H1 (cell line): ENCODE measurements at regions not wholly inside any gene's neighbourhood (a gene's known extent, or its start where the extent isn't known, plus 50 kb on each side); places are given as distances from the start of the nearest gene placed in this dataset.

Experiments used
- CTCF ChIA-PET: fragments of 300-600 bp; sonication (Branson Sonifier 250); formaldehyde crosslinking; loops from one replicate; lab custom pipeline; 2021; ENCODE audit not compliant: partially characterized antibody; lab: Charles Lee
- POLR2A ChIA-PET: fragments of 300-600 bp; sonication (Branson Sonifier 250); formaldehyde crosslinking; loops from one replicate; lab custom pipeline; 2021; ENCODE audit warnings: inconsistent platforms; ENCODE audit not compliant: partially characterized antibody; lab: Charles Lee
- DNase-seq, 2 experiments: peaks; one replicate each; pipeline versions ENCODE4 v3.0.0 to v3.0.0-alpha.2; 2010 to 2022; ENCODE audit warnings: low spot score in 2 of 2, low read depth in 1 of 2, mixed read lengths in 1 of 2
- FAIRE-seq: peaks from 2 replicates; lab custom pipeline; 2011; peaks lifted over from hg19 to GRCh38; lab: Jason Lieb, UNC
- H2AFZ ChIP-seq: 2 replicates; pipeline ENCODE4 v1.8.1; 2012; ENCODE audit warnings: low read length, inconsistent platforms
- H2AK5ac ChIP-seq: 2 replicates; pipeline ENCODE4 v1.6.1; 2013; ENCODE audit warnings: low read depth, low read length
- H2BK120ac ChIP-seq: replicated peaks from 2 replicates; pipeline ENCODE3; 2013; ENCODE audit warnings: low read depth, low read length, inconsistent platforms
- H2BK12ac ChIP-seq: 2 replicates; pipeline ENCODE4 v1.6.1; 2013; ENCODE audit warnings: low read depth, low read length
- H2BK15ac ChIP-seq: 2 replicates; pipeline ENCODE4 v1.6.1; 2013; ENCODE audit warnings: low read length
- H2BK20ac ChIP-seq: 2 replicates; pipeline ENCODE4 v1.6.1; 2013; ENCODE audit warnings: low read length
- H2BK5ac ChIP-seq: 2 replicates; pipeline ENCODE4 v1.6.1; 2013; ENCODE audit warnings: low read depth, low read length
- H3K14ac ChIP-seq: 2 replicates; pipeline ENCODE4 v1.6.1; 2013; ENCODE audit warnings: inconsistent platforms; ENCODE audit not compliant: insufficient read length
- H3K18ac ChIP-seq: 2 replicates; pipeline ENCODE4 v1.6.1; 2013; ENCODE audit warnings: low read length; ENCODE audit errors: extremely low read depth
- H3K23ac ChIP-seq: 2 replicates; pipeline ENCODE4 v1.6.1; 2013; ENCODE audit warnings: inconsistent platforms; ENCODE audit not compliant: insufficient read length
- H3K23me2 ChIP-seq: 2 replicates; pipeline ENCODE4 v1.6.1; 2013; ENCODE audit warnings: low read depth, low read length
- H3K27ac ChIP-seq: 2 replicates; pipeline ENCODE4 v1.6.1; 2011; ENCODE audit warnings: low read depth, low read length, inconsistent platforms
- H3K27me3 ChIP-seq, 4 experiments: replicated peaks in 1 of 4; 1 replicate in 1 of 4; 2 replicates in 3 of 4; pipeline versions ENCODE4 v1.6.1 to v1.8.1; 2011 to 2013; ENCODE audit warnings: low read length in 3 of 4, mild to moderate bottlenecking in 3 of 4, inconsistent platforms in 2 of 4, mixed read lengths in 2 of 4, moderate library complexity in 1 of 4; ENCODE audit not compliant: control insufficient read depth in 3 of 4, insufficient read depth in 3 of 4; ENCODE audit errors: extremely low read depth in 1 of 4
- H3K36me3 ChIP-seq, 4 experiments: 2 replicates each; pipeline versions ENCODE4 v1.6.1 to v1.8.1; 2011 to 2013; ENCODE audit warnings: mild to moderate bottlenecking in 4 of 4, low read length in 3 of 4, moderate library complexity in 2 of 4, control low read depth in 1 of 4, inconsistent platforms in 1 of 4; ENCODE audit not compliant: insufficient read depth in 4 of 4, control insufficient read depth in 2 of 4
- H3K4ac ChIP-seq: replicated peaks from 2 replicates; pipeline ENCODE3; 2013; ENCODE audit warnings: low read length, low read depth, mixed read lengths, inconsistent platforms; ENCODE audit not compliant: insufficient read length
- H3K4me1 ChIP-seq, 4 experiments: replicated peaks in 1 of 4; 1 replicate in 1 of 4; 2 replicates in 3 of 4; pipeline versions ENCODE4 v1.6.1 to v1.8.1; 2011 to 2013; ENCODE audit warnings: low read length in 3 of 4, inconsistent platforms in 2 of 4, mixed read lengths in 1 of 4; ENCODE audit not compliant: insufficient read depth in 4 of 4, control insufficient read depth in 3 of 4
- H3K4me2 ChIP-seq, 2 experiments: 2 replicates each; pipeline versions ENCODE4 v1.6.1 to v1.8.1; 2011 to 2013; ENCODE audit warnings: low read depth in 2 of 2, low read length in 2 of 2, control low read depth in 1 of 2, inconsistent platforms in 1 of 2, mild to moderate bottlenecking in 1 of 2; ENCODE audit not compliant: insufficient read depth in 1 of 2
- H3K4me3 ChIP-seq, 4 experiments: fragments of 200-600, 300-600 bp in 1 of 4; sonication (generic), shearing (Covaris generic), sonication (Bioruptor Twin) in 1 of 4; 2 replicates each; pipeline versions ENCODE4 v1.5.1 to v1.8.1; 2011 to 2016; ENCODE audit warnings: low read length in 4 of 4, low read depth in 3 of 4, control low read depth in 2 of 4, inconsistent platforms in 2 of 4, mild to moderate bottlenecking in 2 of 4, mixed read lengths in 1 of 4, moderate library complexity in 1 of 4; ENCODE audit not compliant: insufficient read depth in 2 of 4; ENCODE audit errors: extremely low read depth in 1 of 4
- H3K56ac ChIP-seq: replicated peaks from 2 replicates; pipeline ENCODE3; 2013; ENCODE audit warnings: low read depth, mild to moderate bottlenecking, mixed read lengths, low read length, inconsistent platforms; ENCODE audit not compliant: insufficient read length
- H3K79me1 ChIP-seq: 2 replicates; pipeline ENCODE4 v1.6.1; 2013; ENCODE audit warnings: low read depth, low read length, control low read depth
- H3K79me2 ChIP-seq, 2 experiments: 2 replicates each; pipeline versions ENCODE4 v1.6.1 to v1.8.1; 2012 to 2013; ENCODE audit warnings: low read length in 2 of 2, mild to moderate bottlenecking in 2 of 2, inconsistent platforms in 1 of 2; ENCODE audit not compliant: insufficient read depth in 2 of 2, control insufficient read depth in 1 of 2
- H3K9ac ChIP-seq, 4 experiments: replicated peaks in 1 of 4; 1 replicate in 1 of 4; 2 replicates in 3 of 4; pipeline versions ENCODE4 v1.6.1 to v1.8.1; 2011 to 2013; ENCODE audit warnings: low read depth in 3 of 4, low read length in 3 of 4, control low read depth in 2 of 4, mild to moderate bottlenecking in 2 of 4, moderate library complexity in 2 of 4, inconsistent platforms in 1 of 4; ENCODE audit errors: extremely low read depth in 1 of 4
- H3K9me3 ChIP-seq, 2 experiments: 2 replicates each; pipeline versions ENCODE4 v1.6.1 to v1.8.1; 2012 to 2013; ENCODE audit warnings: mild to moderate bottlenecking in 2 of 2, moderate library complexity in 2 of 2, control low read depth in 1 of 2, inconsistent platforms in 1 of 2, low read depth in 1 of 2, low read length in 1 of 2, mixed read lengths in 1 of 2; ENCODE audit not compliant: insufficient read depth in 2 of 2
- H4K20me1 ChIP-seq, 2 experiments: replicated peaks in 1 of 2; 2 replicates each; pipeline versions ENCODE3 to v1.8.1; 2011 to 2013; ENCODE audit warnings: inconsistent platforms in 2 of 2, low read length in 2 of 2, mild to moderate bottlenecking in 1 of 2; ENCODE audit not compliant: insufficient read depth in 2 of 2, control insufficient read depth in 1 of 2
- H4K5ac ChIP-seq: 2 replicates; pipeline ENCODE4 v1.6.1; 2013; ENCODE audit warnings: low read length, low read depth, mixed read lengths, inconsistent platforms; ENCODE audit not compliant: insufficient read length
- H4K8ac ChIP-seq: 2 replicates; pipeline ENCODE4 v1.8.0; 2013; ENCODE audit warnings: mild to moderate bottlenecking, moderate library complexity, low read length, inconsistent platforms; ENCODE audit not compliant: insufficient read depth; ENCODE audit errors: extremely low read depth
- H4K91ac ChIP-seq: replicated peaks from 2 replicates; pipeline ENCODE3; 2013; ENCODE audit warnings: low read length, mixed read lengths, inconsistent platforms; ENCODE audit not compliant: insufficient read length
- RFX5 ChIP-seq: IDR thresholded peaks from 2 replicates; pipeline ENCODE4 v1.6.1; 2011; ENCODE audit warnings: low read depth, low read length, improper control_type of control experiment, borderline replicate concordance
- TEAD4 ChIP-seq: IDR thresholded peaks from 2 replicates; pipeline ENCODE4 v1.6.1; 2012; ENCODE audit warnings: low read depth, low read length, inconsistent platforms, mixed read lengths

GRCh38 chr11:26143566-26144290, 188.2 kb upstream of the ANO3 start:
- H3K23me2 ChIP-seq: no peaks in the 10 kb centered on the region
- no peak overlapping the region for H3K56ac ChIP-seq
- H2AK5ac ChIP-seq: no peak overlapping the region
- no peak overlapping the region for H4K91ac ChIP-seq
- H4K8ac ChIP-seq: no peak overlapping the region
- H3K27ac ChIP-seq: no peak overlapping the region
- no peak overlapping the region for H3K9ac ChIP-seq
- DNase-seq: no peak
- no peaks in the 10 kb centered on the region for H3K9me3 ChIP-seq
- H4K5ac ChIP-seq: no peak overlapping the region
- H3K79me1 ChIP-seq: no peaks in the 10 kb centered on the region
- H2AFZ ChIP-seq: no peak overlapping the region
- ChIA-PET CTCF (interaction anchor here (0.7 kb wide), 1 partner anchor 162 kb away, joined by 4 read pairs; no protein-coding TSS in a partner anchor), POLR2A (no interaction called here)
- no peak overlapping the region for H3K4ac ChIP-seq
- H2BK12ac ChIP-seq: no peak overlapping the region
- H3K79me2 ChIP-seq: no peaks in the 10 kb centered on the region
- no peak overlapping the region for H2BK120ac ChIP-seq
- no peaks in the 10 kb centered on the region for H3K27me3 ChIP-seq
- no peak for FAIRE-seq
- H2BK15ac ChIP-seq: no peak overlapping the region
- H3K36me3 ChIP-seq: no peaks in the 10 kb centered on the region
- no peak overlapping the region for H3K18ac ChIP-seq
- H3K4me2 ChIP-seq: 0 out of 4 replicates have a peak overlapping the region, but pooled peaks of 1 of the 2 experiments have one; percentile 15
- no peak overlapping the region for H3K4me3 ChIP-seq
- no peak overlapping the region for H2BK20ac ChIP-seq
- no peak overlapping the region for H3K14ac ChIP-seq
- H3K4me1 ChIP-seq: no peaks in the 10 kb centered on the region
- no peaks in the 10 kb centered on the region for H4K20me1 ChIP-seq
- no peak for TF ChIP-seq RFX5
- TF ChIP-seq TEAD4: peak; percentile 16; the same call in 1 of the 2 replicates
- H2BK5ac ChIP-seq: no peak overlapping the region
- no peak overlapping the region for H3K23ac ChIP-seq
